Mammary epithelial cell (primary cell): ENCODE measurements at regions not wholly inside any gene's neighbourhood (a gene's known extent, or its start where the extent isn't known, plus 50 kb on each side); places are given as distances from the start of the nearest gene placed in this dataset.

Experiments used
- CTCF ChIP-seq, 2 donors: IDR thresholded peaks in 1 of 2; conservative IDR thresholded peaks in 1 of 2; 2 replicates each; pipeline ENCODE4 v1.5.1; 2011 to 2012; ENCODE audit warnings: inconsistent platforms in 2 of 2, low read length in 2 of 2, mild to moderate bottlenecking in 2 of 2, control low read depth in 1 of 2, low read depth in 1 of 2; ENCODE audit not compliant: insufficient read depth in 1 of 2; ENCODE audit errors: extremely low read depth in 1 of 2
- EZH2 ChIP-seq: IDR thresholded peaks from 2 replicates; pipeline ENCODE4 v1.6.1; 2012; ENCODE audit warnings: low read length, inconsistent platforms, borderline replicate concordance

- TF ChIP-seq CTCF (conservative IDR thresholded peaks at IDR 0.05 in 1 of 2, IDR thresholded peaks at IDR 0.05 in 1 of 2; ENCODE audit: extremely low read depth in 1 of 2, insufficient read depth in 1 of 2, low read depth in 1 of 2, low read length in 2 of 2) (no peak), EZH2 (no peak)
Observed at GRCh38 chr9:11702548-11702947, 990.6 kb upstream of the TYRP1 start.
